Lower leg skin (tissue), 3 donors: ENCODE measurements at regions not wholly inside any gene's neighbourhood (a gene's known extent, or its start where the extent isn't known, plus 50 kb on each side); places are given as distances from the start of the nearest gene placed in this dataset.

ENCODE experiments used
- POLR2A ChIP-seq, 2 donors: fragments of 450-650 bp; IDR thresholded peaks; one replicate each; pipeline ENCODE4 v1.6.1; 2016 to 2017; ENCODE audit warnings: antibody characterized with exemption in 2 of 2, mild to moderate bottlenecking in 1 of 2, moderate library complexity in 1 of 2
- TF ChIP-seq, protein P1 (sequence below), 3 donors: fragments of 450-650 bp; IDR thresholded peaks; one replicate each; pipeline ENCODE4 v1.5.1; 2016; ENCODE audit warnings: antibody characterized with exemption in 3 of 3, mild to moderate bottlenecking in 3 of 3, moderate library complexity in 2 of 3

DNA sequence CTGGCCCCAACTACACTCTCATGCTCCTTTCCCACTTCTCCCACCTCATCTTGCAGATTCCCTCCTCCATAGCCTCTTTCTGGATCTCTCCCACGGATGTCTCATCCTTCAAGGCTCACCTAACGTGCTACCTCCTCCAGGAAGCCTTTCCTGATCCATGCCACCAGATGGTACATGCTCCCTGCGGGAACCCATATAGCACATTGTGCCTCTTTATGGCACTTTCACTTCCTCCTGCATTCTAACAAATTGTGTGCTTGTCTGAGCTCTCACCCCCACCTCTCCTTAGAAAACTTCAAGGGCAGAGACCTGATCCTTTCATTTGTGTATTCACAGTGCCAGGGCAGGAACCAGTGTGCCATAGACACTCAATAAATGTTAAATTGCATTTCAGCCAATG is 63.0 kb downstream of the HES1 start:
- TF ChIP-seq, protein P1, sequence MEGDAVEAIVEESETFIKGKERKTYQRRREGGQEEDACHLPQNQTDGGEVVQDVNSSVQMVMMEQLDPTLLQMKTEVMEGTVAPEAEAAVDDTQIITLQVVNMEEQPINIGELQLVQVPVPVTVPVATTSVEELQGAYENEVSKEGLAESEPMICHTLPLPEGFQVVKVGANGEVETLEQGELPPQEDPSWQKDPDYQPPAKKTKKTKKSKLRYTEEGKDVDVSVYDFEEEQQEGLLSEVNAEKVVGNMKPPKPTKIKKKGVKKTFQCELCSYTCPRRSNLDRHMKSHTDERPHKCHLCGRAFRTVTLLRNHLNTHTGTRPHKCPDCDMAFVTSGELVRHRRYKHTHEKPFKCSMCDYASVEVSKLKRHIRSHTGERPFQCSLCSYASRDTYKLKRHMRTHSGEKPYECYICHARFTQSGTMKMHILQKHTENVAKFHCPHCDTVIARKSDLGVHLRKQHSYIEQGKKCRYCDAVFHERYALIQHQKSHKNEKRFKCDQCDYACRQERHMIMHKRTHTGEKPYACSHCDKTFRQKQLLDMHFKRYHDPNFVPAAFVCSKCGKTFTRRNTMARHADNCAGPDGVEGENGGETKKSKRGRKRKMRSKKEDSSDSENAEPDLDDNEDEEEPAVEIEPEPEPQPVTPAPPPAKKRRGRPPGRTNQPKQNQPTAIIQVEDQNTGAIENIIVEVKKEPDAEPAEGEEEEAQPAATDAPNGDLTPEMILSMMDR (IDR thresholded peaks at IDR 0.05), result no peak
- no peak for TF ChIP-seq POLR2A (IDR thresholded peaks at IDR 0.05)
